Left colon (tissue), 2 donors: ENCODE measurements at regions not wholly inside any gene's neighbourhood (a gene's known extent, or its start where the extent isn't known, plus 50 kb on each side); places are given as distances from the start of the nearest gene placed in this dataset.
"Not testable (repeated sequence)": the region's sequence is repeated elsewhere in the genome, so short reads cannot be mapped to it uniquely, and the experiment has no call there.

Experiments used
- ATAC-seq: fragments of 200-7000 bp; cut with Tn5 transposase; one replicate; pipeline ENCODE4 v1.9.1; 2020; ENCODE audit warnings: mild to moderate bottlenecking, moderate library complexity
- DNase-seq, 2 donors: peaks; one replicate each; pipeline ENCODE4 v3.0.0-alpha.2; 2020
- intact Hi-C, 2 donors: fragments of 100-400 bp; cut with DNase I in 1 of 2; cut with micrococcal nuclease in 1 of 2; formaldehyde crosslinking; loops; one replicate each; pipeline versions ENCODE4 v1.11.2 to v1.14.0; 2022; cut with DNase I, micrococcal nuclease
- donor health status: DM: no; HTN: no; CAD: no.
- donor health status: DM: yes; HTN: yes; CAD: no.

DNA sequence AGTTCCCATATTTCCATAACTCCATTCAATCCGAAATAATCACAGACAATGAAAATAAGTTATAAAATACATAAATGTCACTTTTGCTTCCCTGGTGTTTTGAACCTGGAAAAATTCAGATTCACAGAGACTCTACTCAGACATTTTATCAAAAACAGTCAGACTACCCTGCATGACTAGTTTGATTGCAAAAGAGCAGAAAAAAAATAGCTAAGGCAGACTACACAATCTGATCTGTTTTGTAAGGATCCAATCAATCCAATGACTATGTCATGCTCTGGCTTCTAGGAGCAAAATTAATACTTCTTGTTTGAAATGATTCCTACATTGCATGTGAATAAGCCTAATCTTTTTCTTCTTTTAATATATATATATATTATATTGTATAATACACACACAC, 1262.6 kb downstream of the EFNA5 start:
- no peak for ATAC-seq
- intact Hi-C loops = no loop called here
- DNase-seq = no peak

GRCh38 chr5:106401561-106401960, 1269.2 kb downstream of the EFNA5 start:
- intact Hi-C loops = no loop called here
- ATAC-seq (no peak), DNase-seq (no peak)

GRCh38 chr5:106399391-106399790, 1271.3 kb downstream of the EFNA5 start:
- no peak for ATAC-seq
- intact Hi-C loops = no loop called here
- DNase-seq = no peak

GRCh38 chr5:106397700-106398099, 1273.0 kb downstream of the EFNA5 start:
- intact Hi-C loops = no loop called here
- DNase-seq (no peak), ATAC-seq (no peak)

GRCh38 chr5:106393276-106393675, 1277.5 kb downstream of the EFNA5 start:
- DNase-seq (no peak), ATAC-seq (no peak)
- intact Hi-C loops = no loop called here

GRCh38 chr5:106392766-106393165, 1278.0 kb downstream of the EFNA5 start:
- DNase-seq (no peak), ATAC-seq (no peak)
- intact Hi-C loops = no loop called here

DNA sequence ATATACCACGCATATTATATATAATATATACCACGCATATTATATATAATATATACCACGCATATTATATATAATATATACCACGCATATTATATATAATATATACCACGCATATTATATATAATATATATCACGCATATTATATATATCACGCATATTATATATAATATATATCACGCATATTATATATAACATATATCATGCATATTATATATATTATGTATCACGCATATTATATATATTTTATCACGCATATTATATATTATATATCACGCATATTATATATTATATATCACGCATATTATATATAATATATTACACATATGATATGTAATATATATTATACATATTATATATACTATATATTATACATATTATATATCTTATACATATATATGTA, 1283.0 kb downstream of the EFNA5 start:
- DNase-seq, ATAC-seq, intact Hi-C loops: not testable (repeated sequence)

DNA sequence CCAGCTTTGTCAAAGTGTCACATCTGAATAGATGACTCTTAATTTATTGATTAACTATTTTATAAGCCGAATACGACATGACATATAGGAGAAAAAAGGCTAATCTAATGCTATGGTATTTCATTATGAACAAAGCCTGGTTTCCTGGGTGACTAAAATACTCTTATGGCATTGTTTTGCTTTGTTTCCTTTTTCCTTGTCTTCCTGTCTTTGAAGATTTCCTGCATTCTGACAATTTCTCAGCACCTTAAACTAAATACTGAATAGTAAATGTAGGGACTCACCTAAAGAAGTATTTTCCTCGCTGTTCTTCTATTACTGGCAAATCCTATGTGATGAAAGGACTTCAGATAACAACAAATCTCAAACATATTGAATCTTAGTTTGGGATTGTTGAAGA, 1284.5 kb downstream of the EFNA5 start:
- ATAC-seq = no peak
- no peak for DNase-seq
- intact Hi-C loops = no loop called here

GRCh38 chr5:106380736-106381135, 1290.0 kb downstream of the EFNA5 start:
- DNase-seq = no peak
- intact Hi-C loops = no loop called here
- ATAC-seq = no peak

DNA sequence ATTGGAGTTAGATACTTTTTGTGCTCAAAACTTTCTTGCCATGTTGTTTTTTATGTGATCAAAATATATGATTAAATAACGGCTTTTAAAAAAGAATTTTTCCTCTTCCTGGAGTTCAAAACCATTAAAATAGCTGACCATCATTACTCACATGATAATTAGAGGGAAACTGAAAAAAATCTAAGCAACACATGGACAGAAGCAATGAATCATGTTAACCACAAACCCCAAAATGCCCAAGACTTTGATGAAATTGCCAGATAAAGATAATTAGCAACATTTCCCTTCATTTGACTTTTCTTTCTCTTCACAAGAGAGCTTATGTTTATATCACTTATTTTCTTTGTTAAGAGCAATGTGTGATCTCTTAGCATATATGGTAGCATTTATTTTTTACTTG, 1294.2 kb downstream of the EFNA5 start:
- intact Hi-C loops = no loop called here
- no peak for ATAC-seq
- DNase-seq = no peak

- DNase-seq (no peak), ATAC-seq (no peak)
- intact Hi-C loops = no loop called here
These were observed 1295.8 kb downstream of the EFNA5 start for GRCh38 chr5:106374956-106375355.

DNA sequence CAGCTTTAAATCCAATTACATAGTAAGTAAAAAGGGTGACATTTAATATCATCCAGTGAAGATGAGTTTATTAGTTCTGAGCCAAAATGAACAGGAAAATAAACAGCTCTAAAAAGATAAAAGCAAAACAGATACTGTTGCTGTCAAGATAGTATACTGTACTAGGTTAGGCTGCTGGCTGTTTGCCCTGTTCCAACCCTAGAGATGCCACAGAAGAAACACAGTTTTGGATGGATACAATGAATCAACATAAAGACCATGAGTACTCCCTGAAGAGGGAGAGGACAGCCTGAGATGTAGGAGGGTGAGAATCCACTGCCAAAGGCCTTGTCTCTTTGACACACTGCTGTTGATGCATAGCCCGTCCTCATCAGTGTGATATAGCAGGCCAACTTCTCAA, 1302.7 kb downstream of the EFNA5 start:
- DNase-seq (no peak), ATAC-seq (no peak)
- intact Hi-C loops = no loop called here

GRCh38 chr5:106367281-106367680, 1303.5 kb downstream of the EFNA5 start:
- DNase-seq (no peak), ATAC-seq (no peak)
- intact Hi-C loops = no loop called here

- ATAC-seq = no peak
- intact Hi-C loops = no loop called here
- no peak for DNase-seq
These were observed 1307.2 kb downstream of the EFNA5 start for GRCh38 chr5:106363578-106363977.

DNA sequence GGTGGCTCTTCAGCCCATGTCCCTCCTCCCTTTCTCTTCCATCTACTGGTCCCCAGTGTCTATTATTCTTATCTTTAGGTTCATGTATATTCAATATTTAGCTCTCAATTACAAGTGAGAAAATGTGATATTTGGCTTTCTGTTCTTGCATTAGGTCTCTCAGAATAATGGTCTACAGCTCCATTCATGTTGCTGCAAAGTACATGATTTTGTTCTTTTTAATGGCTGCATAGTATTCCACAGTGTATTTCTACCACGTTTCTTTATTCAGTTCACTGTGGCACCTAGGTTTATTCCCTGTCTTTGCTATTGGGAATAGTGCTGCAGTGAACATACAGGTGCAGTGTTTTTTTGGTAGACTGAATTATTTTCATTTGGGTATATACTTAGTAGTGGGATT, 1308.8 kb downstream of the EFNA5 start:
- DNase-seq = no peak
- ATAC-seq = no peak
- intact Hi-C loops = no loop called here

GRCh38 chr5:106331415-106331814, 1339.3 kb downstream of the EFNA5 start:
- DNase-seq = no peak
- intact Hi-C loops = no loop called here
- no peak for ATAC-seq

DNA sequence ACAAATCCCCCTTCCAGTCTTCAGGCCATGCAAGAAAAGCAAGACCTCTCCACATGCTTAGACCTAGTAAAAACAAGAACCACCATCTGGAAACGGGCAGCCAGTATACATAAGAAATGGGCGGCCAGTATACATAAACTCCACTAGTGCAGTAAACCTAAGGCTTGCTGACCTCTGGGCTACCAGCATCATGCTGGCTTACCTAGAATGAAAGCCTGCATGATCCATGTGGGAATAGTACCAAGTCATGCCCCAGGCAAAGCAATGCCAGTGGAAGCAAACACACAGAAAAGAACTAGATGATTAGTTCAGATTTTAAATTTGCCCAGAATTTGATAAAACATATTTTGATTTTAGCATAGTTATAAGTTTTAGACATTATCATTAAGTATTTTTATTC, 1346.4 kb downstream of the EFNA5 start:
- intact Hi-C loops = no loop called here
- ATAC-seq (no peak), DNase-seq (no peak)

- ATAC-seq (no peak), DNase-seq (no peak)
- intact Hi-C loops = no loop called here
These were observed 1349.5 kb downstream of the EFNA5 start for GRCh38 chr5:106321242-106321641.

- DNase-seq (no peak), ATAC-seq (no peak)
- intact Hi-C loops = no loop called here
These were observed 1356.4 kb downstream of the EFNA5 start for GRCh38 chr5:106314221-106314824.

- ATAC-seq (no peak), DNase-seq (no peak)
- intact Hi-C loops = no loop called here
These were observed 1358.4 kb downstream of the EFNA5 start for GRCh38 chr5:106312360-106312759.

- intact Hi-C loops = no loop called here
- no peak for DNase-seq
- ATAC-seq = no peak
These were observed 1359.4 kb downstream of the EFNA5 start for GRCh38 chr5:106311230-106311915.
